ENCODE measurements at regions not wholly inside any gene's neighbourhood (a gene's known extent, or its start where the extent isn't known, plus 50 kb on each side); places are given as distances from the start of the nearest gene placed in this dataset.

DNA sequence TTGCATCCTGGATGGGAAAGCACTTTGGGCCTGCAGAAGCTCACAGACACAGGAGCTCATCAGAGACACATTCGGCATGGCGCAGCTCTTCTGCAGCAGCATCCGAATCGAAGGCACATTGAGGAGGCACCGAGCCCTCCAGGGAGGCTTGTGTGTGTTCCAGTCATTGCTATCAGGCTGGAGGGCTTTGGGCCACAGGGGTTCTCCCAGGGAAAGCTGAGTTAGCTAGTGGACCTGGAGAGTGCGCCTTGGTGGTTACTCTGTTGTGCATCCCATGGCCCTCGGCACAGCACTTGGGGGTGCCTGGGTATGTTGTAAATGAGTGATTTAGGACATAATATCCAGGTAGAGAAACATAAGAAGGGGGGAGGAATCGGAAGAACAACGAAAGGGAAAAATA, 388.7 kb upstream of the RNF32 start:
- no peak for TF ChIP-seq POLR2A (IDR thresholded peaks at IDR 0.05)
- TF ChIP-seq, protein P1, sequence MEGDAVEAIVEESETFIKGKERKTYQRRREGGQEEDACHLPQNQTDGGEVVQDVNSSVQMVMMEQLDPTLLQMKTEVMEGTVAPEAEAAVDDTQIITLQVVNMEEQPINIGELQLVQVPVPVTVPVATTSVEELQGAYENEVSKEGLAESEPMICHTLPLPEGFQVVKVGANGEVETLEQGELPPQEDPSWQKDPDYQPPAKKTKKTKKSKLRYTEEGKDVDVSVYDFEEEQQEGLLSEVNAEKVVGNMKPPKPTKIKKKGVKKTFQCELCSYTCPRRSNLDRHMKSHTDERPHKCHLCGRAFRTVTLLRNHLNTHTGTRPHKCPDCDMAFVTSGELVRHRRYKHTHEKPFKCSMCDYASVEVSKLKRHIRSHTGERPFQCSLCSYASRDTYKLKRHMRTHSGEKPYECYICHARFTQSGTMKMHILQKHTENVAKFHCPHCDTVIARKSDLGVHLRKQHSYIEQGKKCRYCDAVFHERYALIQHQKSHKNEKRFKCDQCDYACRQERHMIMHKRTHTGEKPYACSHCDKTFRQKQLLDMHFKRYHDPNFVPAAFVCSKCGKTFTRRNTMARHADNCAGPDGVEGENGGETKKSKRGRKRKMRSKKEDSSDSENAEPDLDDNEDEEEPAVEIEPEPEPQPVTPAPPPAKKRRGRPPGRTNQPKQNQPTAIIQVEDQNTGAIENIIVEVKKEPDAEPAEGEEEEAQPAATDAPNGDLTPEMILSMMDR (IDR thresholded peaks at IDR 0.05), result no peak

All from ovary (tissue), 3 donors.